ENCODE measurements at regions not wholly inside any gene's neighbourhood (a gene's known extent, or its start where the extent isn't known, plus 50 kb on each side); places are given as distances from the start of the nearest gene placed in this dataset.
"Not testable (repeated sequence)": the region's sequence is repeated elsewhere in the genome, so short reads cannot be mapped to it uniquely, and the experiment has no call there.

DNA sequence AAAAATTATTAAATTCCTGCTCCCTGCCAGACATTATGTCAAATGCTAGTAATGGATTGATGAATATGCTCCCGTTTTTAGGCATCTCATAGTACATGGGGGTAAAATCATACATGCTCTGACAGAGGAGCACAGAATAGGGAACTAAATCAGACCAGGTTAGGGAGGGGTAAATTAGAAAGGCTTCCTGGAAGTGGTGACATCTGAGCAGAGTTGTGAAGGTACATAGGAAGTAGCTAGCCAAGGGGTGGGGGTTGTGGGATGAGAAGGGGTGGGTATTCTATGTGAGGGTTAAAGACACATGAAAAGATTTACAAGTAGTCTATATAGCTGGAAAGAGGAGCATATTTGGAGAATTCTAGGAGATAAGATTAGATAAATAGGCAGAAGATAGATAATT lies 171.7 kb upstream of the FBXO33 start:
- no peak overlapping the region for H3K4me3 ChIP-seq (ENCODE audit: low read length)
- no peak overlapping the region for H2BK120ac ChIP-seq (ENCODE audit: low read depth, low read length)
- no peak overlapping the region for H3K4me2 ChIP-seq (ENCODE audit: low read length)
- no peaks in the 10 kb centered on the region for H3K4me1 ChIP-seq (ENCODE audit: control insufficient read depth, low read depth, low read length)
- no peak overlapping the region for H3K4ac ChIP-seq (ENCODE audit: low read depth, low read length)
- no peak overlapping the region for H3K23ac ChIP-seq (ENCODE audit: low read length)
- no peaks in the 10 kb centered on the region for H3K79me2 ChIP-seq (ENCODE audit: control insufficient read depth, insufficient read depth, low read length)
- H2BK15ac ChIP-seq (replicated peaks; ENCODE audit: low read depth) = no peak overlapping the region
- WGBS (ENCODE audit: extremely low coverage, insufficient coverage, low lambda C conversion rate) = no CpG with 5 or more reads among the region's 1 CpG
- no peak overlapping the region for H4K5ac ChIP-seq (ENCODE audit: low read length)
- H3K79me1 ChIP-seq (ENCODE audit: low read length) = no peaks in the 10 kb centered on the region
- DNase-seq = no peak
- no peaks in the 10 kb centered on the region for H3K27me3 ChIP-seq (ENCODE audit: insufficient read depth, low read length, poor library complexity)
- H4K8ac ChIP-seq (ENCODE audit: low read depth, low read length) = no peak overlapping the region
- no peak overlapping the region for H3K18ac ChIP-seq (ENCODE audit: low read length)
- no peak overlapping the region for H3K27ac ChIP-seq (ENCODE audit: low read depth, low read length)
- no peak overlapping the region for H3K9ac ChIP-seq (ENCODE audit: low read length)
- H2AK5ac ChIP-seq (ENCODE audit: low read length) = no peak overlapping the region
- H3K56ac ChIP-seq (ENCODE audit: low read length) = no peak overlapping the region
- no peak overlapping the region for H2BK5ac ChIP-seq (ENCODE audit: low read length)
- no peaks in the 10 kb centered on the region for H3K36me3 ChIP-seq (ENCODE audit: control insufficient read depth, insufficient read depth, low read length)

DNA sequence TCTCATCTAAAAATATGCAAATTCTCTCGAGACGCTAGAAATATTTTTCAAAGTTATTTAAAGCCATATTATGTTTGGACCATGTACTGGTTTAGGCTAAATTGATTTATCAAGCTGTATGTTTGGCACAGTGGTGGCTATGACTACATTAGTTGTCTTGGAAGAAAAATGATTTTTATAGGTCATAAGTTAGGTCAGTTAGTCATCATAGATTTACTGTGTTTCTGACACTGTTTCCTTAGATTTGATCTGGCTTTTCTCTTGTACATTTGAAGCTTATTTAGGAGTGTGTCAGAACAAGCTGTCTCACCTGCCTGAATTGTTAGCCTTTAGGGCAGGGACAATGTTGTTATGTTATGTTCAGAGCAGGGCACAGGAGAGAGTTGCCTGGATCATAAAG lies 161.1 kb upstream of the FBXO33 start:
- H3K9ac ChIP-seq (ENCODE audit: low read length) = no peak overlapping the region
- no peak overlapping the region for H4K8ac ChIP-seq (ENCODE audit: low read depth, low read length)
- H3K18ac ChIP-seq (ENCODE audit: low read length) = no peak overlapping the region
- H3K27me3 ChIP-seq (ENCODE audit: insufficient read depth, low read length, poor library complexity) = no peaks in the 10 kb centered on the region
- H3K23ac ChIP-seq (ENCODE audit: low read length) = no peak overlapping the region
- H2BK15ac ChIP-seq (replicated peaks; ENCODE audit: low read depth) = no peak overlapping the region
- no peak overlapping the region for H3K4ac ChIP-seq (ENCODE audit: low read depth, low read length)
- H3K27ac ChIP-seq (ENCODE audit: low read depth, low read length) = no peak overlapping the region
- H3K36me3 ChIP-seq (ENCODE audit: control insufficient read depth, insufficient read depth, low read length) = no peaks in the 10 kb centered on the region
- no peaks in the 10 kb centered on the region for H3K4me1 ChIP-seq (ENCODE audit: control insufficient read depth, low read depth, low read length)
- no peak overlapping the region for H4K5ac ChIP-seq (ENCODE audit: low read length)
- DNase-seq = no peak
- no peaks in the 10 kb centered on the region for H3K79me1 ChIP-seq (ENCODE audit: low read length)
- H3K4me3 ChIP-seq (ENCODE audit: low read length) = no peak overlapping the region
- no peak overlapping the region for H2BK5ac ChIP-seq (ENCODE audit: low read length)
- H2BK120ac ChIP-seq (ENCODE audit: low read depth, low read length) = no peak overlapping the region
- no peaks in the 10 kb centered on the region for H3K79me2 ChIP-seq (ENCODE audit: control insufficient read depth, insufficient read depth, low read length)
- no peak overlapping the region for H3K56ac ChIP-seq (ENCODE audit: low read length)
- H2AK5ac ChIP-seq (ENCODE audit: low read length) = no peak overlapping the region
- WGBS (ENCODE audit: extremely low coverage, insufficient coverage, low lambda C conversion rate) = no CpG with 5 or more reads among the region's 2 CpGs
- H3K4me2 ChIP-seq (ENCODE audit: low read length) = no peak overlapping the region

DNA sequence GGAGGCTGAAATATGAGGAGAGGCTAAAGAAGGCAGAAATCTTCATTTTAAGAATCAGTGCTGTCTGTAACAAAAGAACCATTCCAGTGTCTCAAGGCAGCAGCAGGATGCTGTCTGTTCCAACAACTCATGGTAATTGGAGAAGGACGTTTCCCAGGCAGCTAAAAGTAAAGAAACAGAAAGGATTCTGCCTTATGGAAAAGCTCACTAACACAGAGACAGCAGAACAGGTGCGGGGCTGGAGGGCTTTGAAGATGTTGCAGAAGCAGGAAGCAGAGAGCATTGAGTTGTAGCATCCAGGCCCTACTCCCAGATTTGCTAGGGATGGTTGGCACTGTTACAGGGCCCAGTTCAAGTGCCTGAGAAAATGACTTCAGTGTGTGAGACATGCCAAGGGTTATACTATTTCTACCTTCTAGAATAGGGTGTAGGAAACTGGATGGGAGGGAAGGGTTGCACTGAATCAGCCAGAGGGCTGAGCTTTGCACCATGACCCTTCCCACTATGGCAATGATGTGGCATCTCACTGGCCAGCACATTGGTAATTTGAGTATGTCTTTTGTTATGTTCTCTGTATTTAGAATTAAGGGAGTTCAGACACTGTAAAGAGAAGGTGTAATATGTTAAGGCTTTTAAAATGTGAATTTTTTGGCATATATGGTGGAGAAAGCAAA lies 160.0 kb upstream of the FBXO33 start:
- Histone ChIP-seq H3K79me2 (ENCODE audit: control insufficient read depth, insufficient read depth, low read length) (no peaks in the 10 kb centered on the region), H2BK15ac (replicated peaks; ENCODE audit: low read depth) (no peak overlapping the region), H3K23ac (ENCODE audit: low read length) (no peak overlapping the region), H3K4me2 (ENCODE audit: low read length) (no peak overlapping the region), H3K4me1 (ENCODE audit: control insufficient read depth, low read depth, low read length) (no peaks in the 10 kb centered on the region), H3K18ac (ENCODE audit: low read length) (no peak overlapping the region), H3K79me1 (ENCODE audit: low read length) (no peaks in the 10 kb centered on the region), H3K4me3 (ENCODE audit: low read length) (no peak overlapping the region), H2BK120ac (ENCODE audit: low read depth, low read length) (no peak overlapping the region), H3K27me3 (ENCODE audit: insufficient read depth, low read length, poor library complexity) (no peaks in the 10 kb centered on the region), H2BK5ac (ENCODE audit: low read length) (no peak overlapping the region), H4K8ac (ENCODE audit: low read depth, low read length) (no peak overlapping the region), H2AK5ac (ENCODE audit: low read length) (no peak overlapping the region), H3K4ac (ENCODE audit: low read depth, low read length) (no peak overlapping the region), H3K27ac (ENCODE audit: low read depth, low read length) (no peak overlapping the region), H3K9ac (ENCODE audit: low read length) (no peak overlapping the region), H3K56ac (ENCODE audit: low read length) (no peak overlapping the region), H3K36me3 (ENCODE audit: control insufficient read depth, insufficient read depth, low read length) (no peaks in the 10 kb centered on the region), H4K5ac (ENCODE audit: low read length) (no peak overlapping the region)
- no CpG with 5 or more reads among the region's 2 CpGs for WGBS (ENCODE audit: extremely low coverage, insufficient coverage, low lambda C conversion rate)
- no peak for DNase-seq

DNA sequence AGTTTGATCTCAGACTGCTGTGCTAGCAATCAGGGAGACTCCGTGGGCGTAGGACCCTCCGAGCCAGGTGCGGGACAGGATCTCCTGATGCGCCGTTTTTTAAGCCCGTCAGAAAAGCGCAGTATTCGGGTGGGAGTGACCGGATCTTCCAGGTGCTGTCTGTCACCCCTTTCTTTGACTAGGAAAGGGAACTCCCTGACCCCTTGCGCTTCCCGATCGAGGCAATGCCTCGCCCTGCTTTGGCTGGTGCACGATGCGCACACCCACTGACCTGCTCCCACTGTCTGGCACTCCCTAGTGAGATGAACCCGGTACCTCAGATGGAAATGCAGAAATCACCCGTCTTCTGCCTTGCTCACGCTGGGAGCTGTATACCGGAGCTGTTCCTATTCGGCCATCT lies 157.6 kb upstream of the FBXO33 start:
- no CpG with 5 or more reads among the region's 21 CpGs for WGBS (ENCODE audit: extremely low coverage, insufficient coverage, low lambda C conversion rate)
- not testable (repeated sequence) for H3K36me3 ChIP-seq (ENCODE audit: control insufficient read depth, insufficient read depth, low read length); H4K8ac ChIP-seq (ENCODE audit: low read depth, low read length); H3K79me2 ChIP-seq (ENCODE audit: control insufficient read depth, insufficient read depth, low read length); H3K23ac ChIP-seq (ENCODE audit: low read length); H2BK15ac ChIP-seq (replicated peaks; ENCODE audit: low read depth); H3K4me2 ChIP-seq (ENCODE audit: low read length); H3K4ac ChIP-seq (ENCODE audit: low read depth, low read length); H4K5ac ChIP-seq (ENCODE audit: low read length); H3K18ac ChIP-seq (ENCODE audit: low read length); H2BK120ac ChIP-seq (ENCODE audit: low read depth, low read length); H3K27ac ChIP-seq (ENCODE audit: low read depth, low read length); H3K4me1 ChIP-seq (ENCODE audit: control insufficient read depth, low read depth, low read length); H3K56ac ChIP-seq (ENCODE audit: low read length); H2BK5ac ChIP-seq (ENCODE audit: low read length); H3K9ac ChIP-seq (ENCODE audit: low read length); H3K4me3 ChIP-seq (ENCODE audit: low read length); H3K27me3 ChIP-seq (ENCODE audit: insufficient read depth, low read length, poor library complexity); H2AK5ac ChIP-seq (ENCODE audit: low read length); DNase-seq; H3K79me1 ChIP-seq (ENCODE audit: low read length)

DNA sequence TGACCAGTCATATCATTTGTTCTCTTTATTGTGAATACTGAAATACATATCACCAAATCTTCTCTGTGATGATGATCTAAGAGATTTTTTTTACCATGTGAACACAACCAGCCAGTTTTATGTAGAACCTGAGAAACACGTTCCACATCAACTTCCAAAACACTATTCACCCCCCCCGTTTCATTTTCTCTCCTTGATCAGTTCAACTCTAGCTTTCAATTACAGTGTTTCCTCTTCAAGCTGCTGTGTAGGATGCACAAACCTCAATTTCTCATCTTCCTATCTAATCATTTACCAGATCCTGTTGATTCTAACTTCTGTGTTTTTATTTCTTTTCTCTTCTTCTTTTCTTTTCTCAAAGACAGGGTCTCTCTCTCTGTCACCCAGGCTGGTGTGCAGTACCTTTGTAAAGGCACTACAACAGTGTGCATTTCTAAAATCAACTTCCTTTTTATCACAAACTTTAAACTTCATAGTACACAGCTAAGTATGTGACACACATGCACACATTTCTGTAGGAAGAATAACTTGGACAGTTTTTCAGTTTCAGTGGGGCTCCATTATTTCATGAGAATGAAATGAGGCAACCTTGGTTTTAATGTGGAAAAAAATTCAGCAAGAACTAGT lies 149.9 kb upstream of the FBXO33 start:
- WGBS (ENCODE audit: extremely low coverage, insufficient coverage, low lambda C conversion rate) = no CpG with 5 or more reads among the region's 2 CpGs
- no peaks in the 10 kb centered on the region for H3K4me1 ChIP-seq (ENCODE audit: control insufficient read depth, low read depth, low read length)

DNA sequence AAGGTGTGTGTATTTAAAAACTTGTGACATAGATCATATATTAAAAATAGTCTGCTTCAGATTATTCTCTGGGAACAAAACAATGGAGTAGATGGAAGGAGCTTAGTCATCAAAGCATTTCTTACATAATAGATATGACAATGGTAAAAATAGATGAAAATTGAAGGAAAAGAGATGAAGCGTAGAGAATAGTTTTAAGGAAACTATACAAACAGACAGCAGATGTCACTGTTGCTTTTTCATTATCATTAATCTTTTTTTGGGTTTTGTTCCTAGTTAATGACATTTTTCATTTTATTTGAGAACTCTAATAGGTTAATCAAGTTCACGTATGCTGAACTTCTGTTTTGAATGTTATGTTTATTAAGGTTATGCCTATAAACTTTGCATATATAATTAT lies 149.2 kb upstream of the FBXO33 start:
- no peak overlapping the region for H3K56ac ChIP-seq (ENCODE audit: low read length)
- no peaks in the 10 kb centered on the region for H3K79me2 ChIP-seq (ENCODE audit: control insufficient read depth, insufficient read depth, low read length)
- H3K4me1 ChIP-seq (ENCODE audit: control insufficient read depth, low read depth, low read length) = no peaks in the 10 kb centered on the region
- no peak overlapping the region for H3K23ac ChIP-seq (ENCODE audit: low read length)
- no peak overlapping the region for H3K4ac ChIP-seq (ENCODE audit: low read depth, low read length)
- no peak overlapping the region for H2BK15ac ChIP-seq (replicated peaks; ENCODE audit: low read depth)
- H3K27ac ChIP-seq (ENCODE audit: low read depth, low read length) = no peak overlapping the region
- no peak overlapping the region for H3K4me3 ChIP-seq (ENCODE audit: low read length)
- H2AK5ac ChIP-seq (ENCODE audit: low read length) = no peak overlapping the region
- no peak overlapping the region for H3K4me2 ChIP-seq (ENCODE audit: low read length)
- H3K36me3 ChIP-seq (ENCODE audit: control insufficient read depth, insufficient read depth, low read length) = no peaks in the 10 kb centered on the region
- H4K5ac ChIP-seq (ENCODE audit: low read length) = no peak overlapping the region
- no CpG with 5 or more reads among the region's 2 CpGs for WGBS (ENCODE audit: extremely low coverage, insufficient coverage, low lambda C conversion rate)
- no peaks in the 10 kb centered on the region for H3K79me1 ChIP-seq (ENCODE audit: low read length)
- H4K8ac ChIP-seq (ENCODE audit: low read depth, low read length) = no peak overlapping the region
- H2BK120ac ChIP-seq (ENCODE audit: low read depth, low read length) = no peak overlapping the region
- H3K27me3 ChIP-seq (ENCODE audit: insufficient read depth, low read length, poor library complexity) = no peaks in the 10 kb centered on the region
- H3K9ac ChIP-seq (ENCODE audit: low read length) = no peak overlapping the region
- no peak overlapping the region for H2BK5ac ChIP-seq (ENCODE audit: low read length)
- DNase-seq = no peak
- H3K18ac ChIP-seq (ENCODE audit: low read length) = no peak overlapping the region

More for the DNA sequence above, 149.9 kb upstream of the FBXO33 start:
- Histone ChIP-seq H2BK15ac (replicated peaks; ENCODE audit: low read depth) (no peak overlapping the region), H3K9ac (ENCODE audit: low read length) (no peak overlapping the region), H3K79me2 (ENCODE audit: control insufficient read depth, insufficient read depth, low read length) (no peaks in the 10 kb centered on the region), H3K79me1 (ENCODE audit: low read length) (no peaks in the 10 kb centered on the region), H2AK5ac (ENCODE audit: low read length) (no peak overlapping the region), H4K5ac (ENCODE audit: low read length) (no peak overlapping the region), H3K4me3 (ENCODE audit: low read length) (no peak overlapping the region), H3K27me3 (ENCODE audit: insufficient read depth, low read length, poor library complexity) (no peaks in the 10 kb centered on the region), H3K27ac (ENCODE audit: low read depth, low read length) (no peak overlapping the region), H3K36me3 (ENCODE audit: control insufficient read depth, insufficient read depth, low read length) (no peaks in the 10 kb centered on the region), H3K56ac (ENCODE audit: low read length) (no peak overlapping the region), H3K23ac (ENCODE audit: low read length) (no peak overlapping the region), H2BK5ac (ENCODE audit: low read length) (no peak overlapping the region), H2BK120ac (ENCODE audit: low read depth, low read length) (no peak overlapping the region), H3K18ac (ENCODE audit: low read length) (no peak overlapping the region), H3K4ac (ENCODE audit: low read depth, low read length) (no peak overlapping the region), H3K4me2 (ENCODE audit: low read length) (no peak overlapping the region), H4K8ac (ENCODE audit: low read depth, low read length) (no peak overlapping the region)
- no peak for DNase-seq

Data from mesendoderm (in vitro differentiated cells).